Activated CD4-positive, alpha-beta memory T cell treated with anti-CD3 and anti-CD28 coated beads for 36 hours (primary cell): ENCODE measurements at regions not wholly inside any gene's neighbourhood (a gene's known extent, or its start where the extent isn't known, plus 50 kb on each side); places are given as distances from the start of the nearest gene placed in this dataset.

Experiments used
- CTCF ChIA-PET: fragments of 350-600 bp; sonication (Branson Sonifier 250); formaldehyde crosslinking; loops from one replicate; lab custom pipeline; 2021; ENCODE audit warnings: antibody characterized with exemption, inconsistent platforms; lab: Charles Lee
- POLR2A ChIA-PET: fragments of 350-600 bp; sonication (Branson Sonifier 250); formaldehyde crosslinking; loops from one replicate; lab custom pipeline; 2021; ENCODE audit warnings: antibody characterized with exemption; lab: Charles Lee
- DNase-seq: peaks from one replicate; pipeline ENCODE4 v3.0.0-alpha.2; 2020
- H3K27ac Mint-ChIP-seq: one replicate; pipeline ENCODE4 v1.8.0; 2021; ENCODE audit warnings: mixed read lengths
- H3K27me3 Mint-ChIP-seq: one replicate; pipeline ENCODE4 v1.8.0; 2021; ENCODE audit warnings: mixed read lengths
- H3K36me3 Mint-ChIP-seq: one replicate; pipeline ENCODE4 v1.8.0; 2021; ENCODE audit warnings: mixed read lengths
- H3K4me1 Mint-ChIP-seq: one replicate; pipeline ENCODE4 v1.8.0; 2021; ENCODE audit warnings: low read depth, mixed read lengths
- H3K4me3 Mint-ChIP-seq: one replicate; pipeline ENCODE4 v1.8.0; 2021; ENCODE audit warnings: mild to moderate bottlenecking, mixed read lengths
- H3K9me3 Mint-ChIP-seq: one replicate; pipeline ENCODE4 v1.8.0; 2021; ENCODE audit warnings: mixed read lengths
- intact Hi-C: fragments of 100-400 bp; cut with micrococcal nuclease; formaldehyde crosslinking; loops from one replicate; pipeline ENCODE4 v1.15.1; 2023

GRCh38 chr2:37873229-37873628 lies 51.9 kb upstream of the RMDN2 start:
- ChIA-PET POLR2A (interaction anchor here (2.1 kb wide), 1 partner anchor 22 kb away, joined by 13 read pairs; no protein-coding TSS in a partner anchor), CTCF (interaction anchor here (0.6 to 9.2 kb wide), 8 partner anchors 18 to 477 kb away, joined by 3 to 175 read pairs (median 14); no protein-coding TSS in a partner anchor)
- Mint-ChIP-seq H3K4me1 (peaks cover 27% of the 10 kb centered on the region), H3K27ac (no peak overlapping the region), H3K27me3 (no peaks in the 10 kb centered on the region), H3K4me3 (no peak overlapping the region), H3K9me3 (no peaks in the 10 kb centered on the region), H3K36me3 (no peaks in the 10 kb centered on the region)
- DNase-seq, result no peak
- intact Hi-C loops, result loop anchor here (5.0 to 10.0 kb wide), 3 partner anchors 191 to 788 kb away; partner anchors contain the start of genes EIF2AK2, GPATCH11 and HEATR5B

GRCh38 chr2:37873749-37874330 lies 51.2 kb upstream of the RMDN2 start:
- H3K9me3 Mint-ChIP-seq, result no peaks in the 10 kb centered on the region
- H3K4me1 Mint-ChIP-seq, result peaks cover 27% of the 10 kb centered on the region
- intact Hi-C loops, result loop anchor here (5.0 to 10.0 kb wide), 3 partner anchors 192 to 789 kb away; partner anchors contain the start of genes EIF2AK2, GPATCH11 and HEATR5B
- H3K27ac Mint-ChIP-seq, result no peak overlapping the region
- POLR2A ChIA-PET, result interaction anchor here (1.5 kb wide), 1 partner anchor 45 kb away, joined by 5 read pairs; no protein-coding TSS in a partner anchor
- CTCF ChIA-PET, result interaction anchor here (0.6 to 9.2 kb wide), 6 partner anchors 17 to 477 kb away, joined by 3 to 175 read pairs (median 73); no protein-coding TSS in a partner anchor
- no peaks in the 10 kb centered on the region for H3K36me3 Mint-ChIP-seq
- no peak for DNase-seq
- no peaks in the 10 kb centered on the region for H3K27me3 Mint-ChIP-seq
- H3K4me3 Mint-ChIP-seq, result no peak overlapping the region

DNA sequence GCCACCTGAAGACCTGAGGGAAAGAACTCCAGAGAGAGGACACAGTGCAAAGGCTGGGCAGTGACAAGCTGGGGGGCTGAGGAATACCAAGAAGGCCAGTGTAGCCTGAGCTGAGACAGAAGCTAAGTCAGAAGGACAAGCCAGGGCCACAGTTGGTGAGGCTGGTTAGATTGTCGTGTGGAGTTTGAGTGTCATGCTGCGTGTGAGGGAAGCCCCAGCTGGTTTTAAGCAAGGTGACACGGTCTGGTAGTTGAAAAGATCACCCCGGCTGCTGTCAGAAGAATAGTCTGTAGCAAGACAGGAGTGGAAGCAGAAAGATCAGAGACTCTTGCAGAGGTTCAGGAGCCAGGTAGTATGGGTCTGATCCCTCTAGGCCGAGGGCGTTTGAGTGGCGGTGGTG lies 50.6 kb upstream of the RMDN2 start:
- no peaks in the 10 kb centered on the region for H3K27me3 Mint-ChIP-seq
- CTCF ChIA-PET, result interaction anchor here (0.8 to 9.2 kb wide), 7 partner anchors 16 to 478 kb away, joined by 4 to 175 read pairs (median 53); no protein-coding TSS in a partner anchor
- H3K36me3 Mint-ChIP-seq, result no peaks in the 10 kb centered on the region
- no peak for DNase-seq
- H3K4me1 Mint-ChIP-seq, result peaks cover 27% of the 10 kb centered on the region
- no peaks in the 10 kb centered on the region for H3K9me3 Mint-ChIP-seq
- no peak overlapping the region for H3K4me3 Mint-ChIP-seq
- intact Hi-C loops, result loop anchor here (5.0 to 10.0 kb wide), 3 partner anchors 192 to 790 kb away; partner anchors contain the start of genes EIF2AK2, GPATCH11 and HEATR5B
- POLR2A ChIA-PET, result interaction anchor here (1.5 kb wide), 1 partner anchor 46 kb away, joined by 5 read pairs; no protein-coding TSS in a partner anchor
- no peak overlapping the region for H3K27ac Mint-ChIP-seq
